ENCODE measurements at regions not wholly inside any gene's neighbourhood (a gene's known extent, or its start where the extent isn't known, plus 50 kb on each side); places are given as distances from the start of the nearest gene placed in this dataset.
"Not testable (repeated sequence)": the region's sequence is repeated elsewhere in the genome, so short reads cannot be mapped to it uniquely, and the experiment has no call there.

DNA sequence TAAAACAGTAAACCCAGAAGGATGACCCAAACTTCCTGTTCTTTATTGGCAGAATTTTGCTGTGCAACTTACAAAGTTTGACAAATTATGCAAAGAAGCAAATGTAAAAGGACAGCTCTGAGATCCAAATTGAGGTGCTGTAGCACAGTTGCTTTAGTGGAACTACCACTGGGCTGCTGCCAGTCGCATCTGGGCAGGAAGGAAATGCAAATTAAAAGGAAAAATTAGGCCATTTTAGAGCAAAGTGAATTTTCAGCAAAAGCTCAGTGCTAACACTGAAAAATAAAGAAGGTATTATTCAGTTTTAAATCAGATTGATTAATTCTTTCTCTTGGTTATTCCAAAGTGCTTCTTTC, 104.5 kb downstream of the ZMAT3 start:
- no peak for DNase-seq (ENCODE audit: low read depth in 4 of 6, low spot score in 6 of 6)
- 57% methylated on average over 1 of the region's 1 CpG for WGBS (ENCODE audit: insufficient coverage)
- H3K27ac ChIP-seq (ENCODE audit: low read depth, low read length): no peak overlapping the region
- no peak overlapping the region for H3K4me3 ChIP-seq (ENCODE audit: low read depth, low read length)
- peaks cover 3% of the 10 kb centered on the region for H3K4me1 ChIP-seq (ENCODE audit: control insufficient read depth, insufficient read depth, low read length)
- no peaks in the 10 kb centered on the region for H3K36me3 ChIP-seq (ENCODE audit: control insufficient read depth, insufficient read depth, low read length)
- H3K9me3 ChIP-seq (ENCODE audit: control insufficient read depth, insufficient read depth, low read length): no peaks in the 10 kb centered on the region
- no peaks in the 10 kb centered on the region for H3K27me3 ChIP-seq (ENCODE audit: control insufficient read depth, insufficient read depth, low read length)

- Histone ChIP-seq H3K27me3 (ENCODE audit: control insufficient read depth, insufficient read depth, low read length) (no peaks in the 10 kb centered on the region), H3K9me3 (ENCODE audit: control insufficient read depth, insufficient read depth, low read length) (no peaks in the 10 kb centered on the region), H3K4me3 (ENCODE audit: low read depth, low read length) (no peak overlapping the region), H3K4me1 (ENCODE audit: control insufficient read depth, insufficient read depth, low read length) (peaks cover 3% of the 10 kb centered on the region), H3K36me3 (ENCODE audit: control insufficient read depth, insufficient read depth, low read length) (no peaks in the 10 kb centered on the region), H3K27ac (ENCODE audit: low read depth, low read length) (no peak overlapping the region)
- WGBS (ENCODE audit: insufficient coverage): 35% methylated on average over 3 of the region's 6 CpGs
- peak in 5 of 6 donors; percentile 15 to 83 (median 32) for DNase-seq (ENCODE audit: low read depth in 4 of 6, low spot score in 6 of 6)
Measured at GRCh38 chr3:178966299-178967176, 105.1 kb downstream of the ZMAT3 start.

DNA sequence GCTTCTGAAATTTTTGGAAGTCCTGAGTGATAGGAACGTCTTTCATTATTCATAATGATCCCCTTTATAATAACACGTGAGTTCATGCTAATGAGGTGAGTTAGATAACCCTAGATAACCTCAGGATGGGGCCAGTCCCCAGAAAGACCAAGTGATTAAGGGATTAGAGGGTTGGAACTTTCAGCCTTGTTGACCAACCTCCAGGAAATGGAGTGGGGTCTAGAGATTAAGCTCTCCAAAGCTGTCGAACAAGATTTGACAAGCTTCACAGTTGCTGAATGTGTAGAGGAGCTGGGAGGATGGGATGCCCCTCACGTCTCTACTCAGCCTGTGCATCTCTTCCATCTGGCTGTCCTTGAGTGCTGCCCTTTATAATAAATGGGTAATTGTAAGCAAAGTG, 107.1 kb downstream of the ZMAT3 start:
- DNase-seq (ENCODE audit: low read depth in 4 of 6, low spot score in 6 of 6): no peak
- H3K36me3 ChIP-seq (ENCODE audit: control insufficient read depth, insufficient read depth, low read length): no peaks in the 10 kb centered on the region
- no peak overlapping the region for H3K27ac ChIP-seq (ENCODE audit: low read depth, low read length)
- no peaks in the 10 kb centered on the region for H3K9me3 ChIP-seq (ENCODE audit: control insufficient read depth, insufficient read depth, low read length)
- no peaks in the 10 kb centered on the region for H3K27me3 ChIP-seq (ENCODE audit: control insufficient read depth, insufficient read depth, low read length)
- no peak overlapping the region for H3K4me3 ChIP-seq (ENCODE audit: low read depth, low read length)
- 67% methylated on average over 1 of the region's 4 CpGs for WGBS (ENCODE audit: insufficient coverage)
- H3K4me1 ChIP-seq (ENCODE audit: control insufficient read depth, insufficient read depth, low read length): peaks cover 3% of the 10 kb centered on the region

GRCh38 chr3:178960918-178961317, 110.7 kb downstream of the ZMAT3 start:
- no peaks in the 10 kb centered on the region for H3K36me3 ChIP-seq (ENCODE audit: control insufficient read depth, insufficient read depth, low read length)
- H3K27ac ChIP-seq (ENCODE audit: low read depth, low read length): no peak overlapping the region
- no peaks in the 10 kb centered on the region for H3K27me3 ChIP-seq (ENCODE audit: control insufficient read depth, insufficient read depth, low read length)
- H3K4me3 ChIP-seq (ENCODE audit: low read depth, low read length): no peak overlapping the region
- no peaks in the 10 kb centered on the region for H3K4me1 ChIP-seq (ENCODE audit: control insufficient read depth, insufficient read depth, low read length)
- H3K9me3 ChIP-seq (ENCODE audit: control insufficient read depth, insufficient read depth, low read length): no peaks in the 10 kb centered on the region
- no peak for DNase-seq (ENCODE audit: low read depth in 4 of 6, low spot score in 6 of 6)

GRCh38 chr3:178960181-178960580, 111.4 kb downstream of the ZMAT3 start:
- no CpG with 5 or more reads among the region's 3 CpGs for WGBS (ENCODE audit: insufficient coverage)
- DNase-seq (ENCODE audit: low read depth in 4 of 6, low spot score in 6 of 6): peak in 1 of 6 donors; percentile 17
- H3K27ac ChIP-seq (ENCODE audit: low read depth, low read length): no peak overlapping the region

DNA sequence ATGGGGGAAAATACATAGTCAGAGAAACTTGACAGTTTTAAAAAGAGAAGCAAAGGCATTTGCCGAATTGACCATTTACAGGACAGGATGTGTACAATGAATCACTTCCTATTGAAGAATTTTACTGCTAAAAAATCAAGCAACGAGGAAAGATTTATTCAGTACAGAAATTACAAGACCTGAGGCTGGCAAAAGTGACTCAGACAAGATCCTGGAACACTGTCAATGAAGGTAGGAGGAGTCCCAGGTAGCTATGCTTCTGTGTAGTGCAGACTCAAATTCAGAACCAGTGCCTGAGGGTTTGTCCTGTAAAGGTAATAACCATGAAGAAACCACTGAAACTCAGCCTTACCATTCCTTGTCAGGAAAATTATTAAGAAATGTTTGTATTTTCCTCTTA, 120.9 kb downstream of the ZMAT3 start:
- no peak for DNase-seq (ENCODE audit: low read depth in 4 of 6, low spot score in 6 of 6)
- no peak overlapping the region for H3K4me3 ChIP-seq (ENCODE audit: low read depth, low read length)
- no peaks in the 10 kb centered on the region for H3K36me3 ChIP-seq (ENCODE audit: control insufficient read depth, insufficient read depth, low read length)
- no peaks in the 10 kb centered on the region for H3K27me3 ChIP-seq (ENCODE audit: control insufficient read depth, insufficient read depth, low read length)
- no peaks in the 10 kb centered on the region for H3K9me3 ChIP-seq (ENCODE audit: control insufficient read depth, insufficient read depth, low read length)
- no CpG with 5 or more reads among the region's 2 CpGs for WGBS (ENCODE audit: insufficient coverage)
- no peaks in the 10 kb centered on the region for H3K4me1 ChIP-seq (ENCODE audit: control insufficient read depth, insufficient read depth, low read length)
- no peak overlapping the region for H3K27ac ChIP-seq (ENCODE audit: low read depth, low read length)

More at GRCh38 chr3:178960181-178960580, 111.4 kb downstream of the ZMAT3 start:
- Histone ChIP-seq H3K27me3 (ENCODE audit: control insufficient read depth, insufficient read depth, low read length) (no peaks in the 10 kb centered on the region), H3K36me3 (ENCODE audit: control insufficient read depth, insufficient read depth, low read length) (no peaks in the 10 kb centered on the region), H3K4me1 (ENCODE audit: control insufficient read depth, insufficient read depth, low read length) (no peaks in the 10 kb centered on the region), H3K4me3 (ENCODE audit: low read depth, low read length) (no peak overlapping the region), H3K9me3 (ENCODE audit: control insufficient read depth, insufficient read depth, low read length) (no peaks in the 10 kb centered on the region)

DNA sequence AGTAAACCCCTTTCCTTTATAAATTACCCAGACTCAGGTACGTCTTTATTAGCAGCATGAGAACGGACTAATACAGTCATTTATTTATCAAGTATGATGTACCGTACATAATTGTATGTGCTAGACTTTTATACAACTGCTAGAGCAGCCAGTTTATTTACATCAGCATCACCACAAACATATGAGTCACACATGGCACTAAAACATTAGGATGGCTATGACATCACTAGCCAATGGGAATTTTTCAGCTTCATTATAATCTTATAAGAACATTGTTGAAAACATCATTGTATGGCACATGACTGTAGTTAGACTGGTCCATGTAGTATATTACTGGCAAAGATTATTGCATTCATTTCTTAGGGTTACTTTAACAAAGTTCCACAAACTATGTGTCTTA, 121.7 kb downstream of the ZMAT3 start:
- Histone ChIP-seq H3K9me3 (ENCODE audit: control insufficient read depth, insufficient read depth, low read length) (no peaks in the 10 kb centered on the region), H3K27me3 (ENCODE audit: control insufficient read depth, insufficient read depth, low read length) (no peaks in the 10 kb centered on the region), H3K4me3 (ENCODE audit: low read depth, low read length) (no peak overlapping the region), H3K27ac (ENCODE audit: low read depth, low read length) (no peak overlapping the region), H3K36me3 (ENCODE audit: control insufficient read depth, insufficient read depth, low read length) (no peaks in the 10 kb centered on the region), H3K4me1 (ENCODE audit: control insufficient read depth, insufficient read depth, low read length) (no peaks in the 10 kb centered on the region)
- no CpG with 5 or more reads among the region's 3 CpGs for WGBS (ENCODE audit: insufficient coverage)
- no peak for DNase-seq (ENCODE audit: low read depth in 4 of 6, low spot score in 6 of 6)

DNA sequence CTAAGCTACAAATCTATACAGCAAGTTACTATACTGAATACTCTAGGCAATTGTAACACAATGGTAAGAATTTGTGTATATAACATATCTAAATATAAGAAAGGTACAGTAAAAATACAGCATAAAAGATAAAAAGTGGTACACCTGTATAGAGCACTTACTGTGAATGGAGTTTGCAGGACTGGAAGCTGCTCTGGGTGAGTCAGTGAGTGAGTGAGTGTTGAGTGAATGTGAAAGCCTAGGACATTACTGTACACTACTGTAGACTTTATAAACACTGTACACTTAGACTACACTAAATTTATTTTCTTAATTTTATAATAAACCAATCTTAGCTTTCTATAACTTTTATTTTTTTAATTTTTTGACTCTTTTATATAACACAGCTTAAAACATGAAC, 123.1 kb downstream of the ZMAT3 start:
- H3K4me3 ChIP-seq (ENCODE audit: low read depth, low read length): no peak overlapping the region
- no peaks in the 10 kb centered on the region for H3K9me3 ChIP-seq (ENCODE audit: control insufficient read depth, insufficient read depth, low read length)
- H3K36me3 ChIP-seq (ENCODE audit: control insufficient read depth, insufficient read depth, low read length): no peaks in the 10 kb centered on the region
- H3K27me3 ChIP-seq (ENCODE audit: control insufficient read depth, insufficient read depth, low read length): no peaks in the 10 kb centered on the region
- no peaks in the 10 kb centered on the region for H3K4me1 ChIP-seq (ENCODE audit: control insufficient read depth, insufficient read depth, low read length)
- DNase-seq (ENCODE audit: low read depth in 4 of 6, low spot score in 6 of 6): no peak
- H3K27ac ChIP-seq (ENCODE audit: low read depth, low read length): no peak overlapping the region

- no peaks in the 10 kb centered on the region for H3K4me1 ChIP-seq (ENCODE audit: control insufficient read depth, insufficient read depth, low read length)
Measured at GRCh38 chr3:178947738-178948137, 123.9 kb downstream of the ZMAT3 start.

GRCh38 chr3:178942261-178942660, 129.3 kb downstream of the ZMAT3 start:
- H3K27me3 ChIP-seq (ENCODE audit: control insufficient read depth, insufficient read depth, low read length); H3K9me3 ChIP-seq (ENCODE audit: control insufficient read depth, insufficient read depth, low read length); H3K36me3 ChIP-seq (ENCODE audit: control insufficient read depth, insufficient read depth, low read length); H3K4me3 ChIP-seq (ENCODE audit: low read depth, low read length); H3K4me1 ChIP-seq (ENCODE audit: control insufficient read depth, insufficient read depth, low read length); H3K27ac ChIP-seq (ENCODE audit: low read depth, low read length); DNase-seq (ENCODE audit: low read depth in 4 of 6, low spot score in 6 of 6): not testable (repeated sequence)
- no CpG with 5 or more reads among the region's 3 CpGs for WGBS (ENCODE audit: insufficient coverage)

More at GRCh38 chr3:178947738-178948137, 123.9 kb downstream of the ZMAT3 start:
- H3K36me3 ChIP-seq (ENCODE audit: control insufficient read depth, insufficient read depth, low read length): no peaks in the 10 kb centered on the region
- DNase-seq (ENCODE audit: low read depth in 4 of 6, low spot score in 6 of 6): peak in 1 of 6 donors; percentile 16
- H3K9me3 ChIP-seq (ENCODE audit: control insufficient read depth, insufficient read depth, low read length): no peaks in the 10 kb centered on the region
- no peak overlapping the region for H3K27ac ChIP-seq (ENCODE audit: low read depth, low read length)
- no peak overlapping the region for H3K4me3 ChIP-seq (ENCODE audit: low read depth, low read length)
- H3K27me3 ChIP-seq (ENCODE audit: control insufficient read depth, insufficient read depth, low read length): no peaks in the 10 kb centered on the region

Measured in spinal cord (tissue), 9 donors.